Stimulated activated CD4-positive, alpha-beta T cell treated with anti-CD3 and anti-CD28 coated beads, Interleukin-12 subunit alpha, Interleukin-12 subunit beta, amount 100 ng/mL, for 48 hours (primary cell): ENCODE measurements at regions not wholly inside any gene's neighbourhood (a gene's known extent, or its start where the extent isn't known, plus 50 kb on each side); places are given as distances from the start of the nearest gene placed in this dataset.

Source experiments
- DNase-seq, 3 donors: peaks; one replicate each; pipeline ENCODE4 v3.0.0-alpha.2; 2020; ENCODE audit warnings: low read depth in 2 of 3, low spot score in 1 of 3

- no peak for DNase-seq
Measured at GRCh38 chr1:115423776-115424175, 85.7 kb upstream of the NGF start.

DNA sequence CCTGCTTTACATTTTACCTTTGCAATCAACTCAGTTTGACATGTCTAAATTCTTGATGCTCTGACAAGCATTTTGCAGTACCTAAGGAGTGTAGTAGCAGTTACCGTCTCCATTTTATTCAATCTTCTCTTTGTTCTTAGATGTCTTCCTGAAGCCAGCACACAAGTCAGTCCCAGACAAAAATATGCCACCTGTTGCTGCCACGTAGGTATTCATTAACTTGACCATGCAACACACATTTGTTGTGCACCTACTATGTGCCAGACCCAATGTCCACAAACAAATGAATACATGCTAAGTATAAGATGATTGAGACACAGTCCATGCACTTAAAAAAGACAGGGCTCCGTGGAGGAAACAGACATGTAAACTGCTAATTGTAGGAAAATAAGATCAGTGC is 81.5 kb upstream of the NGF start:
- DNase-seq, result no peak

DNA sequence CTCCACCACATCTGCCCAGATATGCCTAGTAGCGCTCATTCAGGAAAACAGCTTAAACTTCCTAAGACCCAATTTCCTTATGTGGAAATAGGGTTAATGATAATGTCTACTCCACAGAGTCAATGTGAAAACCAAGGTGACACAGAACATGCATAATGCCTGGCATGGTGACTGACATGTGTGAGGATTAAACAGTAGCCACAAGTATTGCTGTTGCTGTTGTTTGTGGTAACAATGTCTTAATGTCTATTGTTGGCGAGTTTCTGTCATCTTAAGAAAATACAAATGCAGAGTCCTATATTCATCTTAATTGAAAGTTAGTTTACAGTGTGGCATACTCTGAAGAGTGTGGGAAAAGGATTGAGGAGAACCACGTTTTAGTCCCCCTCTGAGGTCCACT is 75.6 kb upstream of the NGF start:
- DNase-seq, result no peak

DNA sequence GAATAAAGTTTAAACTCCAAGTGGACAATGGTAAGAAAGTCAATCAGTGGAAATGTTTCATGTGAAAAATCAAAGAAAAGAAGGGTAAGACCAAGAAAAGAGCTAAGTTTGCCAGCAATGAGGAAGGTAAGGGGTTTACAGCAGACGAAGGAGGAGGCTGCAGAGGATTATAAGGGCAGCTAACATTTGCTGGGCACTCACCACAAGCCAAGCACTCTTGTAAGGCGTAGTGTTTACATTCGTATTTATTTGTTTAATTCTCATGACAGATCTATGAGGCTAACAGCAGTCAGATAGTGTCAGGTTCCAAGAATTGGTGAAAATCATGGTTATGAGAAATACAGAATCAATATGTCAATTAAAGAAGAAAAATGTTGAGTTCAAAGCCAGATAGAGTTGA is 75.2 kb upstream of the NGF start:
- no peak for DNase-seq

- no peak for DNase-seq
Measured at GRCh38 chr1:115412733-115413132, 74.7 kb upstream of the NGF start.

- DNase-seq, result no peak
Measured at GRCh38 chr1:115412286-115412685, 74.2 kb upstream of the NGF start.

- DNase-seq, result no peak
Measured at GRCh38 chr1:115411371-115412063, 73.5 kb upstream of the NGF start.

- no peak for DNase-seq
Measured at GRCh38 chr1:115409094-115410015, 71.3 kb upstream of the NGF start.

DNA sequence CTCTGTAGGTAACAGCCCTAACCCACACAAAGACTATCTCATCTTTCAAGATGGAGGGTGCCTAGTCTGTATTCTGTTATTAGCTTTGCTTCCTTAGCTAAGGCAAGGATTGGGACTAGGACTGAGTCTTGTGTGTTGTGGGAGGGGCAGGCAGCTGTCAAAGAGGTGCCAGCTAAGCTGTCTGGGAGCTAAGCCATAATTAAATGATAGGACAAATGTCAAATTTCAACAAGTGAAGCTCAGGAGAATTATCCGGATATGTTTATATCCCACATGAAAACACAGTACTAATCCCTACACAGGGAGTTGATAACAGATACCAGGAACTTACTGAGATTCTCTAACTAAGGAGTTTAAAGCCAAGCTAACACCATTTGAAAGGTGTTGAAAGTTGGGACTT is 70.5 kb upstream of the NGF start:
- no peak for DNase-seq

DNA sequence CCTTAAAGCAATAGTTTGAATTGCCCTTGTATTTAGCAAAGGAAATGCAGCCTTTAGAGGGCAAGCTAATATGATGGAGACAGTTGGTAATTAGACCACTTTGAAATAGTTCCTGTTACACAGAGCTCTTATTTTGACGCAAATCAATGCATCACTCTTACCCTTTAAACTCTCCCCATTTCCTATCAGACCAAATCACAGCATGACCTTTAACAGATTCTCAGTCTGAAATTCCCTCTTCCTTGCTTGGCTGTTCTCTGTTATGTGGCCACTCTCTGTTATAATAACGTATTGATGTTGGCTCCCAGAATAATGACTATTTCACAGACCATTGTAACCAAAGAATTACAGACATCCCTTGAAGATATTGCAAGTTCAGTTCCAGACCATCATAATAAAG is 66.9 kb upstream of the NGF start:
- no peak for DNase-seq

DNA sequence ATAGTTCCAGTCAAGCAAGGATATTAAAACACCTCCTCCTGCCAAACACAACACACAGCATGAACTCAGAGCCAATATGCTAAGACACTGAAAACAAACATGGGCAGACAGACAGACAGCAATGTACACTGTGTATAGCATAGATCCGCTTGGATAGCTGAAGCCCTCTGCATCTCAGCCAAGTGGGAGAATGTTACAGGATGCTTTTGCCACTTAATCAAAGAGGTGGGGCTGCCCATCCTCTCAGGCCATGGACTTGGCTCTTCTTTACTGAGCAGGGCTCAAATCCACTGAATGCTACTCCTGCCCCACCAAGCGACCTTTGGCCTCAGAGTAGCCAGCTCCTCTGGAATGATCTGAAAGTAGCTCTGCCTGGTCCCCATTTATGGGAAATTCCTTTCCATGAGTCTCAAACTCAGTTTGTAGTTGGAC is 64.7 kb upstream of the NGF start:
- DNase-seq, result no peak

DNA sequence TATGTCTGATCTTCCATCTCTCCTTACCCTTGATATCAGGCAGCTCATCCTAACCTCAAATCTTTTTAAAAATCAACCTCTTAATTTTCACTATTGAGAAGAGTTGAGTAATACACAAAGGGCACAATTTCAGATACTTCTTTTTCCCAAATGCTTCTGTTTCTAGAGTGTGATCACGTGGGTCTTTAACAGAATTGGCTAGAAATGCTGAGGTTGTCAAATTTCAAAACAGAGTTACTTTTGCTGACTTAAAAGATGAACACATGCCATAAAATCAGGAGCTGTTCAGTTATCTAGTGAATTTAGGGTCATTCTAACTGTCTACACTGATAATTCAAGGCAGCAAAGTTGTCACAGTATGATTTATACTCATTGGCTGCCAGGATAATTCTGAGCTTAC is 63.6 kb upstream of the NGF start:
- no peak for DNase-seq

GRCh38 chr1:115400891-115401290 is 62.8 kb upstream of the NGF start:
- DNase-seq, result no peak

- DNase-seq, result no peak
Measured at GRCh38 chr1:115400426-115400825, 62.4 kb upstream of the NGF start.

DNA sequence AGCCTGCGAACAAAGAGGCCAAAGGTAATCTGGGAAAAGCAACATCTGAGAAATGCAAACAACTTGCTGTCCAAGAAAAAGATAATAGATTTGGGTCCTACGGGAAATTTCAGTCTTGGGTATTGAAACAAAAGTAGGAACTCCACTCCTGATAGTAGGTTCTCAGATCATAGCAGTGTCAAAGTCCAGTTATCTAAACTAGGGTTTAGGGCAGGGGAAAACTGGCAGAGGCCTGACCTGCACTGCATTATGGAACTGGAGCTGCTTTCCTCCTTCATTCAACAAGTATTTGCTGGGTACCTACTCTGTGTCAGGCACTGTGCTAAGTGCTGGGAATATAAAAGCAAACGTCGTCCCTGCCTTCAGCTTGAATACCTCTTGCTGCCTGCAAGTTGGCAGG is 60.7 kb upstream of the NGF start:
- no peak for DNase-seq
